ENCODE measurements at regions not wholly inside any gene's neighbourhood (a gene's known extent, or its start where the extent isn't known, plus 50 kb on each side); places are given as distances from the start of the nearest gene placed in this dataset.
"Not testable (repeated sequence)": the region's sequence is repeated elsewhere in the genome, so short reads cannot be mapped to it uniquely, and the experiment has no call there.

DNA sequence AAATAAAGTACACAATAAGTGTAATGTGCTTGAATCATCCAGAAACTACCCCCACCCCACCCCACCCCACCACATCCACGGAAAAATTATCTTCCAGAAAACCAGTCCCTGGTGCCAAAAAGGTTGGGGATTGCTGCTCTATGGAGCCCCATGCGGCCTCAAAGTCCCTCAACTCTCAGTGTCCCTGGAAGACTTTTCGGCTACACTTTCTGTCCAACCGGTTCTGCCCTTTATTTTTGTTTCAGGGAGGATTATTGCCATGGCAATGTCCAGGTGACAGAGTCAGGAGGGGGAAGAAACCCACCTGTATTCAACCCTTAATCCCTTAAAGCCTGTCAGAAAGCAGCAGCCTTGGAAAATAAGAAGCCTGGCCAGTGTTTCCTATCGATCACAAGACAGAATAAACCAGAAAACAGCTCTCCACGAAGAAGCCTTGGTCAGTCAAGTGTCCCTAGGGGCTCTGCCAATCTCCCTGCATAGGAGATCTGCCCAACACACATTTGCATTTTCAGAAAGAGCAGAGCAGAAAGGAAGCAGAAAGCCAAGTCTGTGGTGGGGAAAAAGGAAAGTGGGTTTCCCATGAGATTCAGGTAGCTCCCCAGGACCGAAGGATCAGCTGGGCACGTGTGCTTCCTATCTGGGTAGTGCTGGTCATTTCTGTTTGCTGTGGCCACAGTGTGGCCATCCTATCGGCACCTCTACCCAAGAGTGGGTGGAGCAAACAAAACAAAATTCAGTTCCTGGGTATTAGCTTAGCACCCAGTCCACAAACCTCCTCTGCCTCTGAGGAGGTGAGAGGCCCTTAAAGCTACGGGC lies 342.7 kb downstream of the SOX9 start:
- no peaks in the 10 kb centered on the region for H3K36me3 ChIP-seq (ENCODE audit: control insufficient read depth in 4 of 4, insufficient read depth in 4 of 4, low read length in 4 of 4)
- DNase-seq (peak; percentile 34 to 69 (median 49)), ATAC-seq (ENCODE audit: insufficient read depth, low FRiP score) (no peak)
- no peak overlapping the region for H3K4me3 ChIP-seq
- no peak overlapping the region for H3K27ac ChIP-seq (ENCODE audit: low read depth in 1 of 2, low read length in 1 of 2)
- peaks cover 0 to 6% (median 4%) of the 10 kb centered on the region in 5 donors for H3K4me1 ChIP-seq (ENCODE audit: control insufficient read depth in 5 of 5, insufficient read depth in 5 of 5, low read length in 5 of 5)
- TF ChIP-seq, protein P1, sequence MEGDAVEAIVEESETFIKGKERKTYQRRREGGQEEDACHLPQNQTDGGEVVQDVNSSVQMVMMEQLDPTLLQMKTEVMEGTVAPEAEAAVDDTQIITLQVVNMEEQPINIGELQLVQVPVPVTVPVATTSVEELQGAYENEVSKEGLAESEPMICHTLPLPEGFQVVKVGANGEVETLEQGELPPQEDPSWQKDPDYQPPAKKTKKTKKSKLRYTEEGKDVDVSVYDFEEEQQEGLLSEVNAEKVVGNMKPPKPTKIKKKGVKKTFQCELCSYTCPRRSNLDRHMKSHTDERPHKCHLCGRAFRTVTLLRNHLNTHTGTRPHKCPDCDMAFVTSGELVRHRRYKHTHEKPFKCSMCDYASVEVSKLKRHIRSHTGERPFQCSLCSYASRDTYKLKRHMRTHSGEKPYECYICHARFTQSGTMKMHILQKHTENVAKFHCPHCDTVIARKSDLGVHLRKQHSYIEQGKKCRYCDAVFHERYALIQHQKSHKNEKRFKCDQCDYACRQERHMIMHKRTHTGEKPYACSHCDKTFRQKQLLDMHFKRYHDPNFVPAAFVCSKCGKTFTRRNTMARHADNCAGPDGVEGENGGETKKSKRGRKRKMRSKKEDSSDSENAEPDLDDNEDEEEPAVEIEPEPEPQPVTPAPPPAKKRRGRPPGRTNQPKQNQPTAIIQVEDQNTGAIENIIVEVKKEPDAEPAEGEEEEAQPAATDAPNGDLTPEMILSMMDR (IDR thresholded peaks at IDR 0.05; ENCODE audit: control extremely low read depth, extremely low read depth), result no peak
- 63 to 77% methylated on average over 10 of the region's 10 CpGs for WGBS, 2 donors
- peaks cover 0 to 4% (median 0%) of the 10 kb centered on the region in 3 donors for H3K27me3 ChIP-seq (ENCODE audit: control insufficient read depth in 3 of 3, insufficient read depth in 3 of 3, low read length in 2 of 3)
- no peak overlapping the region for H3K9ac ChIP-seq (ENCODE audit: insufficient read depth in 1 of 2, low read length in 2 of 2)
- H3K9me3 ChIP-seq (ENCODE audit: control insufficient read depth in 4 of 4, insufficient read depth in 3 of 4, low read length in 3 of 4), result no peaks in the 10 kb centered on the region

- 98% methylated on average over 5 of the region's 5 CpGs for WGBS, 2 donors
- not testable (repeated sequence) for H3K4me1 ChIP-seq (ENCODE audit: control insufficient read depth in 5 of 5, insufficient read depth in 5 of 5, low read length in 5 of 5); H3K27ac ChIP-seq (ENCODE audit: low read depth in 1 of 2, low read length in 1 of 2); H3K36me3 ChIP-seq (ENCODE audit: control insufficient read depth in 4 of 4, insufficient read depth in 4 of 4, low read length in 4 of 4); DNase-seq; ATAC-seq (ENCODE audit: insufficient read depth, low FRiP score); H3K9me3 ChIP-seq (ENCODE audit: control insufficient read depth in 4 of 4, insufficient read depth in 3 of 4, low read length in 3 of 4); H3K4me3 ChIP-seq; H3K9ac ChIP-seq (ENCODE audit: insufficient read depth in 1 of 2, low read length in 2 of 2); H3K27me3 ChIP-seq (ENCODE audit: control insufficient read depth in 3 of 3, insufficient read depth in 3 of 3, low read length in 2 of 3)
Observed at GRCh38 chr17:72464221-72464620, 343.4 kb downstream of the SOX9 start.

GRCh38 chr17:72465191-72466024 lies 344.6 kb downstream of the SOX9 start:
- Histone ChIP-seq H3K9ac (ENCODE audit: insufficient read depth in 1 of 2, low read length in 2 of 2) (no peak overlapping the region), H3K27me3 (ENCODE audit: control insufficient read depth in 3 of 3, insufficient read depth in 3 of 3, low read length in 2 of 3) (peaks cover 0 to 4% (median 0%) of the 10 kb centered on the region in 3 donors), H3K36me3 (ENCODE audit: control insufficient read depth in 4 of 4, insufficient read depth in 4 of 4, low read length in 4 of 4) (no peaks in the 10 kb centered on the region), H3K9me3 (ENCODE audit: control insufficient read depth in 4 of 4, insufficient read depth in 3 of 4, low read length in 3 of 4) (no peaks in the 10 kb centered on the region), H3K27ac (ENCODE audit: low read depth in 1 of 2, low read length in 1 of 2) (no peak overlapping the region), H3K4me1 (ENCODE audit: control insufficient read depth in 5 of 5, insufficient read depth in 5 of 5, low read length in 5 of 5) (peaks cover 0 to 6% (median 4%) of the 10 kb centered on the region in 5 donors), H3K4me3 (no peak overlapping the region)
- TF ChIP-seq, protein P1 (IDR thresholded peaks at IDR 0.05; ENCODE audit: control extremely low read depth, extremely low read depth), result no peak
- no peak for DNase-seq
- WGBS, 2 donors, result 60 to 76% methylated on average over 18 of the region's 18 CpGs
- peak; percentile 38 for ATAC-seq (ENCODE audit: insufficient read depth, low FRiP score)

DNA sequence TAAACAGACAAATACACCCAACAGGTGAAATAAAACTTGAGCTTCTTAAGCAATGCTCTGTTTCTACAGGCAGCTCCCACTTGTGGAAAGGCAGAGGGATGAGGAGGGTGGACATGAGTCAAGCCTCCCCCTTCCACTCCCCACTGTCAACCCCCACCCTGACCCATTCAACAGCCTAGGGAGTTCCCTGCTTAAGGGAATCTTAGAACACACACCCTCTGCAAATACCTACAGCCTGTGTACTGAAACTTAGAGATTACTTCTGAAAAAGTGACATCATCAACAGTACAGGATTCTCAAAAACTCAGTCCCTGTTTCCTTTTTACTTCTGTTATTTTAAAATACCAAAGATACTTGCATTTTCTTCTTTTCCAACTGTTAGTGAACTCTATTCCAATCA lies 345.4 kb downstream of the SOX9 start:
- Histone ChIP-seq H3K4me1 (ENCODE audit: control insufficient read depth in 5 of 5, insufficient read depth in 5 of 5, low read length in 5 of 5) (peaks cover 0 to 6% (median 4%) of the 10 kb centered on the region in 5 donors), H3K36me3 (ENCODE audit: control insufficient read depth in 4 of 4, insufficient read depth in 4 of 4, low read length in 4 of 4) (no peaks in the 10 kb centered on the region), H3K27ac (ENCODE audit: low read depth in 1 of 2, low read length in 1 of 2) (no peak overlapping the region), H3K4me3 (no peak overlapping the region), H3K27me3 (ENCODE audit: control insufficient read depth in 3 of 3, insufficient read depth in 3 of 3, low read length in 2 of 3) (peaks cover 0 to 4% (median 0%) of the 10 kb centered on the region in 3 donors), H3K9me3 (ENCODE audit: control insufficient read depth in 4 of 4, insufficient read depth in 3 of 4, low read length in 3 of 4) (no peaks in the 10 kb centered on the region), H3K9ac (ENCODE audit: insufficient read depth in 1 of 2, low read length in 2 of 2) (no peak overlapping the region)
- DNase-seq (no peak), ATAC-seq (ENCODE audit: insufficient read depth, low FRiP score) (no peak)
- TF ChIP-seq, protein P1 (IDR thresholded peaks at IDR 0.05; ENCODE audit: control extremely low read depth, extremely low read depth), result no peak
